GM21367 (cell line): ENCODE measurements at regions not wholly inside any gene's neighbourhood (a gene's known extent, or its start where the extent isn't known, plus 50 kb on each side); places are given as distances from the start of the nearest gene placed in this dataset.
"Not testable (repeated sequence)": the region's sequence is repeated elsewhere in the genome, so short reads cannot be mapped to it uniquely, and the experiment has no call there.

ENCODE experiments used
- ATAC-seq: cut with Tn5 transposase; IDR thresholded peaks from one replicate; pipeline ENCODE4 v1.9.1; 2021; ENCODE audit not compliant: unreplicated experiment

- ATAC-seq = no peak
Observed at GRCh38 chr16:65312795-65313194, 190.9 kb upstream of the CDH11 start.

DNA sequence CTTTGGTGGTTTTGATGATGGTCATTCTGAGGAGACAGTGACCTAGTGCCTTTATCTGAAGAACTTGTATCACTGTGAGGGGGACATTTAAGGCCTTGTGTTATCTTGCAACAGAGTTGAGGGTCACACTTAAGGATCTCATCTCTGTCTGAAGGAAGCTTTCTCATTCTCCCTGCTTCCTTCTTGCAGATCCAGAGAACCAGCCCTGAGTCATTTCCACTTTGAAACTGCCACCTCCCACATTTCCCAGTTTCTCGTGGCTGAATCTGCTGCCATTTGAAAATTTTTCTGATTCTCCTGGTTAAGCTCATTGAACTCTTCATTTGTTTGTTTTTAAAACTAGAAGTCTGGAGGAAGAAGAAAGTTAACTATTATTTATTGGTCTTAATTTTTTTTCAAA, 190.2 kb upstream of the CDH11 start:
- no peak for ATAC-seq

DNA sequence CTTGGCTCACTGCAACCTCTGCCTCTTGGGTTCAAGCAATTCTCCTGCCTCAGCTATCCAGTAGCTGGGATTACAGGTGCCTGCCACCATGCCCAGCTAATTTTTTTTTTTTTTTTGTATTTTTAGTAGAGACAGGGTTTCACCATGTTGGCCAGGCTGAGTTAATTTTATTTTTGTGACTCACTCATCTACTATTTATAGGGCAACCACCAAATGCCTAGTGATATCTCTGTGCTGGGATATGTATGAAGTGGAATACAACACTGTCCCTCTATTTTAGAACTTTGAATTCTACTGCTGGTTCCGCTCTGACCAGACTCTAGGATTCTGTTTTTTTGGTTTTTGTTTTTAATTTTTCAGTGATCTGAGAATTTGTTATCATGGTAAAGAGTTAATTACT, 188.6 kb upstream of the CDH11 start:
- ATAC-seq = not testable (repeated sequence)

DNA sequence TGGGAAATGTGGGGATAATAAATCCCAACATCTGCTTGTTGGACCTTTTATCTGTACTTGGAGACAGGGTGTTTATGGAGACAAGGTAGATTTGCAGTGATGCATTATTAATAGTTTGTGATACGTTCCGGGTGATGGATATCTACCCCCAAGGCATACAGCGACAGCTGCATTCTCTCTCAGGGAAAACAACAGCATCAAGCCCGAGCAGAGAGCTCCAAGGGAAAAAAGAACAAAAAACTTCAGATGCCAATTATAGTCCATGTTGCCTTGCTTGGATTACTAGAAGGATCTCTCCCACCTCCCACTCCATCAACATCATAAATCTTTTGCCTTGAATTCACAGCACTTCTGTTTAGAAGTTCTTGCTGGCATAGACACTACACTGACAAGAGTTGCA, 187.5 kb upstream of the CDH11 start:
- no peak for ATAC-seq

- no peak for ATAC-seq
Observed at GRCh38 chr16:65308506-65308905, 186.6 kb upstream of the CDH11 start.

GRCh38 chr16:65307286-65307685, 185.4 kb upstream of the CDH11 start:
- ATAC-seq = no peak

DNA sequence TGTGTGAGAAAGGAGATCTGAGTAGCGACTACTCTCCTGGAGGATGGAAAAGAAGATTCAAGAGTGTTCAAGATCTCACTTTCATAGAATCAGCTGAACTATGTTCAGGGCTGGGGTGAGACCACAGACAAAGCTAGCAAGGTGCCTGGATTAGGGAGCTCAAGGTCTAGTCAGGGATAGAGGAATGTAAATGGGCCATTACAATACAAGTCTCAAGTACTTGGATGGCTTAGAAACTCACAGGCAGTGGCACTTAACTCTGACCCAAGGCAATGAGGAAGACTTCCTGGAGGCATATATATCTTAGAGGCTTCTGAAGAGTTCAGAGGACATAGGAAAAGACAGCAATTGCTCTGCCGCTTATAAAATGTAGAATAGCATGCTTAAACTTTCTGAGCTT, 184.9 kb upstream of the CDH11 start:
- no peak for ATAC-seq

DNA sequence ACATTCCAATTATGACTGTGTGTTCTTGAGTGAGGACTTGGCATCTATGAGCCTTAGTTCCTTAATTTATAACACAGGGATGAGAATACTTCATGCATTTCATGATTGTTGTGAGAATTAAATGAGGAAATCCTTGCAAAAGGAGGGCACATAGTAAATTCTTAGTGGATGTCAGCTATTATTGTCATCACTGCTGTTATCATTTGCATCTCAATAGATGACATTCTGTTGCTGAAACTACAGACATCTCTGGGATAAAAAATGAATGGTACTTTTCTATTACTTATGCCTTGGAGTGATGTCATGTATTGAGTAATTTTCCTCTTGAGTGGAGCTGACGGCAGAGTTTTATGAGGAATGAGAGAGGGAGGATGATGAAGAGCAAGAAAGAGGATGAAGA, 184.4 kb upstream of the CDH11 start:
- ATAC-seq = no peak

DNA sequence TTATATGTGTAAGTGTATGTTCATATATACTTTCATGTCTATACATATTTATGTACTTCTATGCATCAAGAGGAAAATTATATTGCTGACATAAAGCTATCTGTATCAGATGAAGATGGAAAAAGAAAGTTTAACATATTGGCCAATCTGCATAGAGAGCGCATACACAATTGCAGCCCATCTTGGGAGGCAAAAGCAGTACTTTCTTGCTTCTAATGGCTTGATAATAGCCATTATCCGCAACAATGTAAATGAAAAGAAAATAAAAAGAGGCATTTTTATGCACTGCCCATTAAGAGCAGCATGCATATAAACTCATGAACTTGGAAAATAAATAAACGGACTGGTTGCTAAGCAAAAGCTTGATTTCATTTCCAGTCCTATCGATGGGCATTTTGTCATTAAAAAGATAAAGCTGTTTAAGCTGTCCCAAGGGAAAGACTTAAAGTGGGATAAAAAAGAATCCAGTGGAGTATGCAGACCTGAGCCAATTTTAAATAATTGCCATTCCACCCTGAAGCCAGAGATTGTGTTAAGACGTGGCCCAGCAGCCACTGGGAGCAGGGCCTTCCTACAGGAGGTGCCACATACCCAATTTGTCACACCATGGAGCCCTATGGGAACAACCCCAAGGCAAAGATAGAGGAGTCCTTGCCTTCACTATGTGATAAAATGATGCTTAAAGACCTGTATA, 183.6 kb upstream of the CDH11 start:
- no peak for ATAC-seq

- ATAC-seq = no peak
Observed at GRCh38 chr16:65301029-65301428, 179.2 kb upstream of the CDH11 start.

DNA sequence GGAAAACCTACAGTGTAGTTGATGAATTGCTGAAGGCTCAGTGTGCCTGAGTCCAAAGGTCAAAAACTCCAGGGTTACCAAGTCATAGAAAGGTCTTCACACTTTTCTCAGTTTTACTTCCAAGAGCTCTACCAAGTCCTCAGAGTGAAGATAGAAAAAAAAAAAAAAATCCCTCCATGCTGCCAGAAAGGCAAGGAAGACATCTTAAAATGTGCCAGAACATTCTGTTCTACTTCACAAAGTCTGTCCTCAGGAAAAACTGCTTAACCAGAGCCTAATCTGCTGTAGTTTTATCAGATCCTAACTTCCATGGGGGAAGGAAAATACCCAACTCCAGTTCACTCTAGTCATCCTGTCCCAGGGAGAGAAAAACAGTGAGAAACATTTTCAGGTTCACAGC, 175.6 kb upstream of the CDH11 start:
- ATAC-seq = no peak

GRCh38 chr16:65295527-65295926, 173.7 kb upstream of the CDH11 start:
- no peak for ATAC-seq

DNA sequence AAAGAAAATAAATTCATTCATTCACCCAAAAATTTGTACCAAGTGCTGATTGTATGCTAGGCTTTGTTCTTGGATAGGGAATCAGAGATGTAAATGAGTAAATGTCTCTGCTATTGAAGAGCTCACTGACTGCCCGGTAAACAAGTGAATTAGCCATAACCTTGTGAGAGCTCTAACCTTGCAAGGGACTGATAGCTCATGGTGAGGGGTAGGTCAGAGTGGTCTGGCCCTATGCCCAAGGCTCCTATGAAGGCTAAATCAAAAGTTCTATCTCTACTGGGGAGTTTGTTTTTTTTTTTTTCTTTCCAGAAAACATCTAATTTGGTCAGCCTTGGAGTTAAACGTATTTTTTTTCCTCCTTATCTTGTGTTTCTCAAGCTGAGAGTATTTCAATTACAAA, 172.8 kb upstream of the CDH11 start:
- ATAC-seq = no peak

DNA sequence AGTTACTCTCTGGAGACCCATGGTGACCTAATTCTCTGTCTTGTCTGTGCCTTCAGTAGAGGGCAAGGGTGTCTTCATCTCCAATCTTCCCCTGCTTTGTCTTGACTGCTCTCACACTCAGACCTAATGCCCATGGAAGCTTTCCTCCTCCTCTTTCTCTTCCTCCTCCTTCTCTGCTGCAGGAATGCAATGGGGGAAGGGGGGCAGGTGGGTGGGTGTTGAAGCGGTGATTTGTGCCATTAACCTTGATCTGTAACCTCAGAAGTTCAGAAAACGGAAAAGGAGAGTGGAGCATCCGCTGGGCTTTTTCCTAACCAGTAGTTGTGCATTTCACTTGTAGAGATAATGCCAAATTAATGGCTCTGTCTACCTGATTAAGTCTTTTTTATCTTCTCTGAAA, 172.3 kb upstream of the CDH11 start:
- no peak for ATAC-seq

- ATAC-seq = no peak
Observed at GRCh38 chr16:65289022-65289421, 167.2 kb upstream of the CDH11 start.

GRCh38 chr16:65287307-65287706, 165.4 kb upstream of the CDH11 start:
- no peak for ATAC-seq

DNA sequence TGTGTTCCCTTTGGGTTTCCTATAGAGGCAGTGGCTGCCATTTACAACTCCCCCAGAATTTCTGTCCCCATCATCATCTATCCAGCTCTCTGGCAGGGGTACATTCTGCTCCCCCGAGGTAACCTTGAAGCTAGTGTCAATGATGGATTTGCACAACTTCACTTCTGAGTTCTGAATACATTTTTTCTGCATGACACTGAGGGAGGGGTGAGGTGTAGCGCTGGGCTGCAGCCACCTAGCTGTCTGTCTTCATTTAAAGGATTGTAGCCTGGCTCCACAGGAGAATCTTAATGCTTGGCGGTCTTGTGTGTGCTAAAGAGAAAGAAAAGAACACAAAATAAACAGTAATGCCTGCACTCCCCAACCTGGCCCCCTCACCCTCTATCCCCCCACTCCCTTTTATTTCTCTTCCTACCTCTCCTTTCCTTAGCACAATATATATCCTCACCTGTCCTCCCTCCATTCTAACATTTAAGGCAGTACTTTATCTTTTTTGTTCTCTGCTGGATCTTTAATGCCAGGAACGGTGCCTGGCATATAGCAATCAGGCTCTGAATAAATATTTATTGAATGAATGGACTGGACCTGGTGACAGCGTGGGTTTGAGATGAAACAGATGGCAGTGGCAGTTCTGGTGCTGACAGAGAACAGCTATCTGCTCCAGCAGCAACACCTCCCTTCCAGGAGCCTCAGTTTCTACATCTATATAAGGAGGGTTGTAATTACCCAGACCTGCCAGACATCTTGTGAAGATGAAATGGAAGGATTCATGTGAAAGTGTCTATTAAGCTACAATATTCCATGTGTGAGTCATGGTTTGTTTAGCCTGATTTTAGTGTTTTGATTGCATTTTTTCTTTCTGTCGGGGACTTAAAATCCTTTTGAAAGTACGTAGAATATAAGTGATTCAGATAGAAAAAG, 163.5 kb upstream of the CDH11 start:
- no peak for ATAC-seq

DNA sequence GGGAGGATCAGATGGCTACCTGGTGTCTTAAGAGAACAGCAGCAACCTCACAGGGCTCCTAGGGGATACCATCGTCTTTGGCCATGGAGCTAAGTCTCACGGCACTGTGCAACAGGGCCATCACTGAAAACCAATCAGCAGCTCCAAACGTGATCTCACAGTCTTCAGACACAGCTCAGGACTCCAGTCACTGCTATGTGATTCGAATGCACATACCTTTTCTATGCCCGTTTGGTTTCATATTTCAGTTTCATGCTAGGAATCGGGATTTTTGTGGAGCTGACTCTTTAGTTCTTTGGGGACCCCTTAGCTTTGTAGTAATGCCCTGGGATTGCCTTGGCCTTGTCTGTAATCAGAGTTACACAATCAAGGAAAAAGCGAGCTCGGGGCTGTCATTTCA, 162.8 kb upstream of the CDH11 start:
- ATAC-seq = no peak

DNA sequence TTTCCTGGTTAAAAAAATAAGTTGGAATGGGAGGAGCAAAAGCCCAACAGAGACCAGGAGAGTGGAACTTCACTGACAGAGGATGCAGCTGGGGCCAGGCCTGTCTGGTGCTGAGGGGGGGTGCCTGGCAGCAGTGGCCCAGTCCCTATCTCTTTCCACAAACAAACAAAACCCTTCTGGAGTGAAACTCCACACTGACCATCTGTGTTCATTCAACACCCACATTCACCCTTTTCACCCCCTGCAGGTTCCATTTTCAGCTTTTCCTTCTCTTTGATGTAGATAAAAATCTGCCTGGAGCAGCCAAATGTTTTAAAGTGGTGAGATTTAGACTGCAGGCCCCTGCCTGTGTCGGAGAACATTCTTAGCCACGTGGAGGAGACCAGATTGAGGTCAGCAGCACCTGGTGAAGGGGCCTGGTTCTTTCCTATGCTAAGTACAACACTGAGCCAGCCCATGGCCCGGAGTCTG, 161.4 kb upstream of the CDH11 start:
- ATAC-seq = no peak

- no peak for ATAC-seq
Observed at GRCh38 chr16:65281586-65281985, 159.7 kb upstream of the CDH11 start.

DNA sequence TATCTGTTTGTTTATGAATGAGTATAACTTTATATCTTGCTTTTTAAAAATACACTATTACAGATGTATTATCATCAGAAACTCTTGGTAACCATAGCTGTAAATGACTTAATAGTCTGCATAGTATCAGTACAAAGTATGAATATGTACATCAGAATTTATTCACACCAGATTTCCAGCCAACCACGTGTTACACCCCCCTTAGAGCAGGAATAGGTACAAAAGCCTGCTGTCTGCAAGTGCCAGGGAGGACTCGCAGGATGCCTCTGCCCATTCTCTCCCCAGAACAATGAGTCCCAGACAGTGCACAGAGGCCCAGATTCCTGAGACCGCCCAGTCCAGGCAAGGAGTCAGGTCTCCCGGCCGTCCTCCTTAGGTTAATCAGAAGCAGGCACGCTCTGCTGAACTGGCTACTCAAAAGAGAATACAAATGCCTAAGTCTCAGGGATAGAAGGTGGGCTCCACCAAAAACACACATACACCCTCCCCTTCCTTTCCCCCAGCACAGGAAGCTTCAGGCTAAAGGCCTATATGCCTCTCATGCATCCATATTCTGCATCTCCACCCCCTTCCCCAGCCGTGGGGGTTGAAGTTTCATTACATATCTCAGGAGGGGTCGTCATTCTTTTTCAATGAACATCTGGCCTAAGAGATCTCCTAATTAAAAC, 159.1 kb upstream of the CDH11 start:
- no peak for ATAC-seq

- ATAC-seq = no peak
Observed at GRCh38 chr16:65279576-65279975, 157.7 kb upstream of the CDH11 start.
